Vagina (tissue), 2 donors: ENCODE measurements at regions not wholly inside any gene's neighbourhood (a gene's known extent, or its start where the extent isn't known, plus 50 kb on each side); places are given as distances from the start of the nearest gene placed in this dataset.

Experiments
- DNase-seq, 2 donors: peaks; one replicate each; pipeline ENCODE4 v3.0.0-alpha.2; 2017; ENCODE audit errors: extremely low spot score in 2 of 2
- H3K27ac ChIP-seq: fragments of 200-600 bp; sonication (generic); one replicate; pipeline ENCODE4 v1.5.1; 2019
- H3K27me3 ChIP-seq: fragments of 200-600 bp; sonication (generic); one replicate; pipeline ENCODE4 v1.5.1; 2019
- H3K36me3 ChIP-seq, 2 donors: fragments of 200-600 bp; sonication (generic); one replicate each; pipeline ENCODE4 v1.5.1; 2017 to 2019
- H3K4me1 ChIP-seq: fragments of 200-600 bp; sonication (generic); one replicate; pipeline ENCODE4 v1.5.1; 2019
- H3K4me3 ChIP-seq, 2 donors: fragments of 200-600 bp; sonication (generic); 1 replicate in 1 of 2; 2 replicates in 1 of 2; pipeline ENCODE4 v1.5.1; 2016 to 2019
- H3K9me3 ChIP-seq: fragments of 200-600 bp; sonication (generic); one replicate; pipeline ENCODE4 v1.5.1; 2019
- CTCF ChIP-seq, 3 experiments: fragments of 450-650 bp in 2 of 3; fragments of 200-600 bp in 1 of 3; sonication (generic) in 1 of 3; IDR thresholded peaks; one replicate each; pipeline ENCODE4 v1.5.1; 2017 to 2019; ENCODE audit warnings: antibody characterized with exemption in 3 of 3, mild to moderate bottlenecking in 2 of 3, moderate library complexity in 2 of 3
- POLR2A ChIP-seq, 2 donors: fragments of 450-650 bp; IDR thresholded peaks; one replicate each; pipeline ENCODE4 v1.6.1; 2017; ENCODE audit warnings: antibody characterized with exemption in 2 of 2, mild to moderate bottlenecking in 2 of 2, moderate library complexity in 2 of 2
- POLR2AphosphoS5 ChIP-seq, 2 donors: sonication (generic); formaldehyde crosslinking; IDR thresholded peaks; one replicate each; pipeline ENCODE4 v1.9.0; 2017; ENCODE audit warnings: antibody characterized with exemption in 2 of 2, mild to moderate bottlenecking in 2 of 2, low read depth in 1 of 2; ENCODE audit not compliant: insufficient read depth in 1 of 2
- intact Hi-C: fragments of 100-400 bp; cut with DNase I; formaldehyde crosslinking; loops from one replicate; pipeline ENCODE4 v1.15.1; 2023

- Histone ChIP-seq H3K4me3 (no peak overlapping the region), H3K27me3 (no peaks in the 10 kb centered on the region), H3K27ac (no peak overlapping the region), H3K4me1 (no peaks in the 10 kb centered on the region), H3K36me3 (peaks cover 0 to 5% of the 10 kb centered on the region in 2 donors), H3K9me3 (no peaks in the 10 kb centered on the region)
- TF ChIP-seq POLR2AphosphoS5 (IDR thresholded peaks at IDR 0.05; ENCODE audit: insufficient read depth in 1 of 2, low read depth in 1 of 2) (no peak), POLR2A (IDR thresholded peaks at IDR 0.05) (no peak), CTCF (IDR thresholded peaks at IDR 0.05) (no peak)
- intact Hi-C loops, result no loop called here
- DNase-seq, result no peak
Measured at GRCh38 chr13:83007226-83007625, 875.0 kb downstream of the SLITRK1 start.

GRCh38 chr13:83003185-83003584, 879.1 kb downstream of the SLITRK1 start:
- no peak overlapping the region for H3K4me3 ChIP-seq
- no peak for DNase-seq
- H3K27ac ChIP-seq, result no peak overlapping the region
- intact Hi-C loops, result no loop called here
- peaks cover 0 to under 1% of the 10 kb centered on the region in 2 donors for H3K36me3 ChIP-seq
- no peaks in the 10 kb centered on the region for H3K4me1 ChIP-seq
- H3K27me3 ChIP-seq, result no peaks in the 10 kb centered on the region
- H3K9me3 ChIP-seq, result no peaks in the 10 kb centered on the region
- TF ChIP-seq POLR2A (IDR thresholded peaks at IDR 0.05), result no peak
- TF ChIP-seq CTCF (IDR thresholded peaks at IDR 0.05), result no peak
- no peak for TF ChIP-seq POLR2AphosphoS5 (IDR thresholded peaks at IDR 0.05; ENCODE audit: insufficient read depth in 1 of 2, low read depth in 1 of 2)

- no peak for TF ChIP-seq POLR2A (IDR thresholded peaks at IDR 0.05)
- TF ChIP-seq CTCF (IDR thresholded peaks at IDR 0.05), result no peak
- no peak for TF ChIP-seq POLR2AphosphoS5 (IDR thresholded peaks at IDR 0.05; ENCODE audit: insufficient read depth in 1 of 2, low read depth in 1 of 2)
- no peak overlapping the region for H3K4me3 ChIP-seq
- no peak for DNase-seq
- intact Hi-C loops, result no loop called here
- no peaks in the 10 kb centered on the region for H3K9me3 ChIP-seq
- H3K27ac ChIP-seq, result no peak overlapping the region
- no peaks in the 10 kb centered on the region for H3K36me3 ChIP-seq
- no peaks in the 10 kb centered on the region for H3K4me1 ChIP-seq
- no peaks in the 10 kb centered on the region for H3K27me3 ChIP-seq
Measured at GRCh38 chr13:82993417-82993816, 888.9 kb downstream of the SLITRK1 start.

GRCh38 chr13:82976499-82976898, 905.8 kb downstream of the SLITRK1 start:
- DNase-seq, result no peak
- intact Hi-C loops, result no loop called here
- no peaks in the 10 kb centered on the region for H3K27me3 ChIP-seq

More at GRCh38 chr13:82976499-82976898, 905.8 kb downstream of the SLITRK1 start:
- Histone ChIP-seq H3K9me3 (no peaks in the 10 kb centered on the region), H3K36me3 (no peaks in the 10 kb centered on the region), H3K4me1 (no peaks in the 10 kb centered on the region), H3K4me3 (no peak overlapping the region), H3K27ac (no peak overlapping the region)
- TF ChIP-seq CTCF (IDR thresholded peaks at IDR 0.05), result no peak
- TF ChIP-seq POLR2AphosphoS5 (IDR thresholded peaks at IDR 0.05; ENCODE audit: insufficient read depth in 1 of 2, low read depth in 1 of 2), result no peak
- no peak for TF ChIP-seq POLR2A (IDR thresholded peaks at IDR 0.05)
